ENCODE measurements at regions not wholly inside any gene's neighbourhood (a gene's known extent, or its start where the extent isn't known, plus 50 kb on each side); places are given as distances from the start of the nearest gene placed in this dataset.

DNA sequence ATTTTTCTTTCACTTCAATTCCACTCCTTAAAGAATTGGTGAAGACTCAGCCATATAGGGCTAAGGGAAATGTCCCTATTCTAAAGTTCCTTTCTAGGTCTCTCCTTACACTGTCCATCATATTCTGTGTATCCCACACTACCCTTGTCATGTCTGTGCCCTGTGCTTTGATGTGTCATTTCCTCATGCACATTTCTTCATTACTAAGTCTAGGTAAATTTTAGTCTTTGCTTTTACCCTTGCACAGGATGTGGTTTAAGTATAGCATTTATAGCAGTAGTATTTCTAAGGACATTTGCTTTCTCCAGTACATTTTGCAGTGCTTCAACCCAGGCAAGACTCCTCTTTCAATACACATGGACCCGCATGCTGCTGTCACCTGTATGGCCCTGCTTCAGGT lies 221.5 kb upstream of the ACVR2A start:
- TF ChIP-seq CTCF (IDR thresholded peaks at IDR 0.05) (no peak), POLR2A (IDR thresholded peaks at IDR 0.05) (no peak)
